PFSK-1 (cell line): ENCODE measurements at regions not wholly inside any gene's neighbourhood (a gene's known extent, or its start where the extent isn't known, plus 50 kb on each side); places are given as distances from the start of the nearest gene placed in this dataset.

ENCODE experiments used
- POLR2AphosphoS5 ChIP-seq: IDR thresholded peaks from 2 replicates; pipeline ENCODE4 v1.6.1; 2012; ENCODE audit warnings: low read depth, mild to moderate bottlenecking, control low read depth, low read length, moderate library complexity
- SIN3A ChIP-seq: IDR thresholded peaks from 2 replicates; pipeline ENCODE4 v1.6.1; 2012; ENCODE audit warnings: mild to moderate bottlenecking, low read length, moderate library complexity, borderline replicate concordance; ENCODE audit not compliant: insufficient read depth
- TF ChIP-seq, protein P1 (sequence below), 2 experiments: IDR thresholded peaks; 2 replicates each; pipeline versions ENCODE4 v1.6.1 to v1.8.0; 2011 to 2012; ENCODE audit warnings: low read depth in 2 of 2, low read length in 2 of 2, control low read depth in 1 of 2, inconsistent platforms in 1 of 2, mild to moderate bottlenecking in 1 of 2, moderate library complexity in 1 of 2; ENCODE audit not compliant: insufficient read depth in 1 of 2

DNA sequence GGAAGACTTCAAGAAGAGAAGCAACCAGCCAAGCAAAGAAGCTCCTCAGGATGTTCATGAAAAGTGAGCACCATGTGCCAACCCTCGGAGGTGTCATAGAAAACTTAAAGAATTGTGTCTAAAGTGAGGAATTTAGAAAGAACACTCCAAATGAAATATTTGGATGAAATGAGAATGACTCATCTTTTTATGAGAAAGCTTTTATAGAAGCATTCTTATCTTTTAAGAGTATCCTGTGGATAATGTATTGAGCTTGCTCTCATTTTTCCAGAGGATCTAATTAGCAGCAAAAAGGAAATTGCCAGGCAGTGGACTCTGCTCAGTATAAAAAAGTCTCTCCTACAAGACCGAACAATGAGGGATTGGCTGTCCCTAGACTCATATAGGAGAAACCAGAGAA lies 454.9 kb downstream of the LRIG3 start:
- no peak for TF ChIP-seq POLR2AphosphoS5
- TF ChIP-seq SIN3A: no peak
- TF ChIP-seq, protein P1, sequence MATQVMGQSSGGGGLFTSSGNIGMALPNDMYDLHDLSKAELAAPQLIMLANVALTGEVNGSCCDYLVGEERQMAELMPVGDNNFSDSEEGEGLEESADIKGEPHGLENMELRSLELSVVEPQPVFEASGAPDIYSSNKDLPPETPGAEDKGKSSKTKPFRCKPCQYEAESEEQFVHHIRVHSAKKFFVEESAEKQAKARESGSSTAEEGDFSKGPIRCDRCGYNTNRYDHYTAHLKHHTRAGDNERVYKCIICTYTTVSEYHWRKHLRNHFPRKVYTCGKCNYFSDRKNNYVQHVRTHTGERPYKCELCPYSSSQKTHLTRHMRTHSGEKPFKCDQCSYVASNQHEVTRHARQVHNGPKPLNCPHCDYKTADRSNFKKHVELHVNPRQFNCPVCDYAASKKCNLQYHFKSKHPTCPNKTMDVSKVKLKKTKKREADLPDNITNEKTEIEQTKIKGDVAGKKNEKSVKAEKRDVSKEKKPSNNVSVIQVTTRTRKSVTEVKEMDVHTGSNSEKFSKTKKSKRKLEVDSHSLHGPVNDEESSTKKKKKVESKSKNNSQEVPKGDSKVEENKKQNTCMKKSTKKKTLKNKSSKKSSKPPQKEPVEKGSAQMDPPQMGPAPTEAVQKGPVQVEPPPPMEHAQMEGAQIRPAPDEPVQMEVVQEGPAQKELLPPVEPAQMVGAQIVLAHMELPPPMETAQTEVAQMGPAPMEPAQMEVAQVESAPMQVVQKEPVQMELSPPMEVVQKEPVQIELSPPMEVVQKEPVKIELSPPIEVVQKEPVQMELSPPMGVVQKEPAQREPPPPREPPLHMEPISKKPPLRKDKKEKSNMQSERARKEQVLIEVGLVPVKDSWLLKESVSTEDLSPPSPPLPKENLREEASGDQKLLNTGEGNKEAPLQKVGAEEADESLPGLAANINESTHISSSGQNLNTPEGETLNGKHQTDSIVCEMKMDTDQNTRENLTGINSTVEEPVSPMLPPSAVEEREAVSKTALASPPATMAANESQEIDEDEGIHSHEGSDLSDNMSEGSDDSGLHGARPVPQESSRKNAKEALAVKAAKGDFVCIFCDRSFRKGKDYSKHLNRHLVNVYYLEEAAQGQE (IDR thresholded peaks at IDR 0.05; ENCODE audit: insufficient read depth in 1 of 2, low read depth in 2 of 2, low read length in 2 of 2): no peak
